ENCODE measurements at regions not wholly inside any gene's neighbourhood (a gene's known extent, or its start where the extent isn't known, plus 50 kb on each side); places are given as distances from the start of the nearest gene placed in this dataset.

- no peak for DNase-seq (ENCODE audit: insufficient read length)
- TF ChIP-seq POLR2AphosphoS5 (IDR thresholded peaks at IDR 0.05; ENCODE audit: low read depth, low read length) (no peak), TAF1 (IDR thresholded peaks at IDR 0.05; ENCODE audit: borderline replicate concordance, low read depth, low read length) (no peak), POLR2A (IDR thresholded peaks at IDR 0.05; ENCODE audit: low read depth, low read length) (no peak)
- no peak for FAIRE-seq
Measured at GRCh38 chr16:48905632-48906505, 295.9 kb upstream of the N4BP1 start.

- DNase-seq (ENCODE audit: insufficient read length): no peak
- no peak for TF ChIP-seq TAF1 (IDR thresholded peaks at IDR 0.05; ENCODE audit: borderline replicate concordance, low read depth, low read length)
- no peak for TF ChIP-seq POLR2AphosphoS5 (IDR thresholded peaks at IDR 0.05; ENCODE audit: low read depth, low read length)
- TF ChIP-seq POLR2A (IDR thresholded peaks at IDR 0.05; ENCODE audit: low read depth, low read length): no peak
- no peak for FAIRE-seq
Measured at GRCh38 chr16:48904333-48904732, 294.4 kb upstream of the N4BP1 start.

GRCh38 chr16:48903039-48903438 is 293.1 kb upstream of the N4BP1 start:
- FAIRE-seq: no peak
- TF ChIP-seq POLR2AphosphoS5 (IDR thresholded peaks at IDR 0.05; ENCODE audit: low read depth, low read length) (no peak), POLR2A (IDR thresholded peaks at IDR 0.05; ENCODE audit: low read depth, low read length) (no peak), TAF1 (IDR thresholded peaks at IDR 0.05; ENCODE audit: borderline replicate concordance, low read depth, low read length) (no peak)
- DNase-seq (ENCODE audit: insufficient read length): no peak

GRCh38 chr16:48901712-48902374 is 291.9 kb upstream of the N4BP1 start:
- TF ChIP-seq TAF1 (IDR thresholded peaks at IDR 0.05; ENCODE audit: borderline replicate concordance, low read depth, low read length) (no peak), POLR2A (IDR thresholded peaks at IDR 0.05; ENCODE audit: low read depth, low read length) (no peak), POLR2AphosphoS5 (IDR thresholded peaks at IDR 0.05; ENCODE audit: low read depth, low read length) (no peak)
- FAIRE-seq: no peak
- no peak for DNase-seq (ENCODE audit: insufficient read length)

GRCh38 chr16:48899500-48899899 is 289.5 kb upstream of the N4BP1 start:
- FAIRE-seq (no peak), DNase-seq (ENCODE audit: insufficient read length) (no peak)
- TF ChIP-seq POLR2A (IDR thresholded peaks at IDR 0.05; ENCODE audit: low read depth, low read length) (no peak), TAF1 (IDR thresholded peaks at IDR 0.05; ENCODE audit: borderline replicate concordance, low read depth, low read length) (no peak), POLR2AphosphoS5 (IDR thresholded peaks at IDR 0.05; ENCODE audit: low read depth, low read length) (no peak)

GRCh38 chr16:48897698-48898205 is 287.8 kb upstream of the N4BP1 start:
- DNase-seq (ENCODE audit: insufficient read length): no peak
- TF ChIP-seq POLR2A (IDR thresholded peaks at IDR 0.05; ENCODE audit: low read depth, low read length) (no peak), TAF1 (IDR thresholded peaks at IDR 0.05; ENCODE audit: borderline replicate concordance, low read depth, low read length) (no peak), POLR2AphosphoS5 (IDR thresholded peaks at IDR 0.05; ENCODE audit: low read depth, low read length) (no peak)
- no peak for FAIRE-seq

- FAIRE-seq (no peak), DNase-seq (ENCODE audit: insufficient read length) (no peak)
- no peak for TF ChIP-seq POLR2AphosphoS5 (IDR thresholded peaks at IDR 0.05; ENCODE audit: low read depth, low read length)
- TF ChIP-seq TAF1 (IDR thresholded peaks at IDR 0.05; ENCODE audit: borderline replicate concordance, low read depth, low read length): no peak
- TF ChIP-seq POLR2A (IDR thresholded peaks at IDR 0.05; ENCODE audit: low read depth, low read length): no peak
Measured at GRCh38 chr16:48895142-48895541, 285.2 kb upstream of the N4BP1 start.

- DNase-seq (ENCODE audit: insufficient read length) (no peak), FAIRE-seq (no peak)
- TF ChIP-seq TAF1 (IDR thresholded peaks at IDR 0.05; ENCODE audit: borderline replicate concordance, low read depth, low read length) (no peak), POLR2A (IDR thresholded peaks at IDR 0.05; ENCODE audit: low read depth, low read length) (no peak), POLR2AphosphoS5 (IDR thresholded peaks at IDR 0.05; ENCODE audit: low read depth, low read length) (no peak)
Measured at GRCh38 chr16:48892893-48893292, 282.9 kb upstream of the N4BP1 start.

- TF ChIP-seq POLR2A (IDR thresholded peaks at IDR 0.05; ENCODE audit: low read depth, low read length) (no peak), POLR2AphosphoS5 (IDR thresholded peaks at IDR 0.05; ENCODE audit: low read depth, low read length) (no peak)
- FAIRE-seq (no peak), DNase-seq (ENCODE audit: insufficient read length) (no peak)
Measured at GRCh38 chr16:48887646-48888210, 277.7 kb upstream of the N4BP1 start.

- DNase-seq (ENCODE audit: insufficient read length) (no peak), FAIRE-seq (no peak)
- TF ChIP-seq POLR2A (IDR thresholded peaks at IDR 0.05; ENCODE audit: low read depth, low read length): no peak
- TF ChIP-seq TAF1 (IDR thresholded peaks at IDR 0.05; ENCODE audit: borderline replicate concordance, low read depth, low read length): no peak
- no peak for TF ChIP-seq POLR2AphosphoS5 (IDR thresholded peaks at IDR 0.05; ENCODE audit: low read depth, low read length)
Measured at GRCh38 chr16:48885471-48885870, 275.5 kb upstream of the N4BP1 start.

- no peak for DNase-seq (ENCODE audit: insufficient read length)
- no peak for TF ChIP-seq POLR2A (IDR thresholded peaks at IDR 0.05; ENCODE audit: low read depth, low read length)
- no peak for TF ChIP-seq POLR2AphosphoS5 (IDR thresholded peaks at IDR 0.05; ENCODE audit: low read depth, low read length)
- no peak for TF ChIP-seq TAF1 (IDR thresholded peaks at IDR 0.05; ENCODE audit: borderline replicate concordance, low read depth, low read length)
- no peak for FAIRE-seq
Measured at GRCh38 chr16:48881272-48881671, 271.3 kb upstream of the N4BP1 start.

Data from GM12892 (cell line).